Activated T-helper 2 cell treated with anti-CD3 and anti-CD28 coated beads, Interferon-gamma antibody, Interleukin-2, Interleukin-4, amounts not matched to agents 10 μg/mL and 5 μg/mL and 100 μg/mL, durations not matched to agents 14 hours and 24 hours and 36 hours (primary cell): ENCODE measurements at regions not wholly inside any gene's neighbourhood (a gene's known extent, or its start where the extent isn't known, plus 50 kb on each side); places are given as distances from the start of the nearest gene placed in this dataset.

Experiments
- DNase-seq: peaks from one replicate; pipeline ENCODE4 v3.0.0; 2021; ENCODE audit warnings: low spot score
- H3K27ac Mint-ChIP-seq: one replicate; pipeline ENCODE4 v1.8.0; 2021; ENCODE audit warnings: mixed read lengths
- H3K27me3 Mint-ChIP-seq: one replicate; pipeline ENCODE4 v1.8.0; 2021; ENCODE audit warnings: low read depth, mixed read lengths
- H3K36me3 Mint-ChIP-seq: one replicate; pipeline ENCODE4 v1.8.0; 2021; ENCODE audit warnings: low read depth, mixed read lengths
- H3K4me1 Mint-ChIP-seq: one replicate; pipeline ENCODE4 v1.8.0; 2021; ENCODE audit warnings: low read depth, mixed read lengths
- H3K4me3 Mint-ChIP-seq: one replicate; pipeline ENCODE4 v1.8.0; 2021; ENCODE audit warnings: low read depth, mild to moderate bottlenecking, moderate library complexity, mixed read lengths
- H3K9me3 Mint-ChIP-seq: one replicate; pipeline ENCODE4 v1.8.0; 2021; ENCODE audit warnings: mixed read lengths
- intact Hi-C: fragments of 100-400 bp; cut with micrococcal nuclease; formaldehyde crosslinking; loops from one replicate; pipeline ENCODE4 v1.15.1; 2023

- Mint-ChIP-seq H3K4me3 (no peak overlapping the region), H3K36me3 (no peaks in the 10 kb centered on the region)
- intact Hi-C loops, result no loop called here
These were observed 463.3 kb upstream of the DMAC1 start for GRCh38 chr9:8262625-8263622.

GRCh38 chr9:8261737-8262136 is 462.2 kb upstream of the DMAC1 start:
- Mint-ChIP-seq H3K36me3 (no peaks in the 10 kb centered on the region), H3K27ac (no peak overlapping the region), H3K27me3 (peaks cover 8% of the 10 kb centered on the region), H3K9me3 (no peaks in the 10 kb centered on the region), H3K4me3 (no peak overlapping the region), H3K4me1 (no peaks in the 10 kb centered on the region)
- no peak for DNase-seq
- intact Hi-C loops, result no loop called here

More at GRCh38 chr9:8262625-8263622, 463.3 kb upstream of the DMAC1 start:
- H3K27me3 Mint-ChIP-seq, result peaks cover 8% of the 10 kb centered on the region
- H3K27ac Mint-ChIP-seq, result no peak overlapping the region
- no peaks in the 10 kb centered on the region for H3K9me3 Mint-ChIP-seq
- DNase-seq, result no peak
- H3K4me1 Mint-ChIP-seq, result no peaks in the 10 kb centered on the region

GRCh38 chr9:8259028-8259427 is 459.4 kb upstream of the DMAC1 start:
- Mint-ChIP-seq H3K36me3 (no peaks in the 10 kb centered on the region), H3K9me3 (no peaks in the 10 kb centered on the region), H3K27ac (no peak overlapping the region), H3K27me3 (no peaks in the 10 kb centered on the region), H3K4me3 (no peak overlapping the region), H3K4me1 (no peaks in the 10 kb centered on the region)
- no peak for DNase-seq
- intact Hi-C loops, result no loop called here

DNA sequence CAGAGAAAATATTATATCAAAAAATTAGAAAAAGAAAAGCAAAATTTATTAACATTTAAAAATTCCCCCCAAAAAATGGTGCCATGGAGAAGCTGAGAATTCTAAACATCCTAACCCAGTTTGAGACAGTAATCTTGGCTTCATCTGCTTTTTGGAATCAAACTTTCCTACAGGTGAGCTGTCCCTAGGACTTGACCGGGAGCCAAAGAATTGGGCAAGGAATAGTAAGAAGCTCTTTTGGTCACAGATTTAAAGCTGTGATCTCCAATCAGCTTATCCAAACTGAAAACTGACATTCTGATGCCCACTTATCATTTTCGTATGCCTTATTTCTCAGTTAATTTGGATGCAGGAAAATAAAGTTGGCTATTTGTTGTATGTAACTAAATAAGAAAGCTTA is 457.3 kb upstream of the DMAC1 start:
- intact Hi-C loops, result no loop called here
- Mint-ChIP-seq H3K27ac (no peak overlapping the region), H3K4me3 (no peak overlapping the region), H3K4me1 (no peaks in the 10 kb centered on the region), H3K27me3 (no peaks in the 10 kb centered on the region), H3K36me3 (no peaks in the 10 kb centered on the region), H3K9me3 (no peaks in the 10 kb centered on the region)
- no peak for DNase-seq

DNA sequence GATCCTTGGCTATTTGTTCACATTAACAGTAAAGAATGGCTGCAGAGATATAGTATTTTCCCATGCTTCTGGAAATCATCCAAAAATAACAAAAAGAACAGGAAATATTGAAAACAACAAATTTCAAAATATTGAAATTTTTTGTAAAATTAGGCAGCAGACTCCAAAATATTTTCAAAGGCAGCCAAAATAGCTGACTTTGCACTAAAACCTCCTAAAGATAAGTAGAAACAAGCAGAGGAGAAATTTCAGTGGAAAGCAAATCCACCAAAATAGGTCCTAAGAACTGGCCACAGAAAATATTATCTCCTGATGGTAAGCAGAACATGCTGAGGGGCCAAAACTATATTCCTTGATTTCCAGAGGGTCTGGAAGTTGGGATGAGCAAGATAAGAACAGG is 456.3 kb upstream of the DMAC1 start:
- no peaks in the 10 kb centered on the region for H3K4me1 Mint-ChIP-seq
- H3K27me3 Mint-ChIP-seq, result no peaks in the 10 kb centered on the region
- H3K9me3 Mint-ChIP-seq, result no peaks in the 10 kb centered on the region
- intact Hi-C loops, result no loop called here
- H3K27ac Mint-ChIP-seq, result no peak overlapping the region
- no peak overlapping the region for H3K4me3 Mint-ChIP-seq
- H3K36me3 Mint-ChIP-seq, result no peaks in the 10 kb centered on the region
- DNase-seq, result no peak

DNA sequence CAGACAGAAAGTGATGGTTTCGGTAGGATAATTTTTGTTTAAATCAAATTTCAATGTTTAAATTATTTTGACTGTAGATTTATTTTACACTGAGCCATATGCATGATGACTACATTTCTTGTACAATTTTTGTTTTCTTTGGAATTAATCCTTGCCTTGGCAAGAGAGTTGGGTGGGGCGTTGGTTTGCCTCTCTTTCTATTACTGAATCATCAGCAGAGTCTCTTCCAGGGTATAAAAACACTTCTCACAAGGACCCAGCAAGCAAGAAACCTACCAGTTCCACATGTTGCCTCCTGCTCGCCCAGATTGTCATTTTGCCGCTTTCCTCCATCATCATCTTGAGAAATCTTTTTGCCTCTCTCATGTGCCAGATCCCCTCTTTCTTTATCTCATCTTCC is 455.0 kb upstream of the DMAC1 start:
- Mint-ChIP-seq H3K4me1 (no peaks in the 10 kb centered on the region), H3K27ac (no peak overlapping the region), H3K4me3 (no peak overlapping the region), H3K27me3 (no peaks in the 10 kb centered on the region), H3K36me3 (no peaks in the 10 kb centered on the region), H3K9me3 (no peaks in the 10 kb centered on the region)
- DNase-seq, result no peak
- intact Hi-C loops, result no loop called here

DNA sequence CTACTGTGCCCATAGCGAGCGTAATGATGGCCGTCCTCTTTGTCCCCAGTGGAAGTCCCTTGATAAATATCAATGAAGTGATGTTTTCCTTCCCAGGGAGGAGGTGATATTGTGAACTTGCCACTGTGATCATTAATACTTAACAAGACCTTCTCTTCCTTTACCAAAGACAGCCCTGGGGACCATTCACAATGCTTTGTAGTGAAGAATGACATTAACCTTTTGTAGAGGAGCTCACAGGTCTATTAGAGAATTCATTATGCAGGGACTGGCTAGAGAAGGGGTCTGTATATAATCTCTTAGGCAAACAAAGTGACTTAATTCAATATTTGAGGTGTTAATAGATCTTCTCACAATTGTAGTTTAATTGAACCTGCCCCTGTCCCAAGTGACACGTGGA is 452.9 kb upstream of the DMAC1 start:
- no peak overlapping the region for H3K27ac Mint-ChIP-seq
- H3K4me3 Mint-ChIP-seq, result no peak overlapping the region
- no peaks in the 10 kb centered on the region for H3K36me3 Mint-ChIP-seq
- no peaks in the 10 kb centered on the region for H3K4me1 Mint-ChIP-seq
- no peaks in the 10 kb centered on the region for H3K27me3 Mint-ChIP-seq
- H3K9me3 Mint-ChIP-seq, result no peaks in the 10 kb centered on the region
- DNase-seq, result no peak
- intact Hi-C loops, result no loop called here

DNA sequence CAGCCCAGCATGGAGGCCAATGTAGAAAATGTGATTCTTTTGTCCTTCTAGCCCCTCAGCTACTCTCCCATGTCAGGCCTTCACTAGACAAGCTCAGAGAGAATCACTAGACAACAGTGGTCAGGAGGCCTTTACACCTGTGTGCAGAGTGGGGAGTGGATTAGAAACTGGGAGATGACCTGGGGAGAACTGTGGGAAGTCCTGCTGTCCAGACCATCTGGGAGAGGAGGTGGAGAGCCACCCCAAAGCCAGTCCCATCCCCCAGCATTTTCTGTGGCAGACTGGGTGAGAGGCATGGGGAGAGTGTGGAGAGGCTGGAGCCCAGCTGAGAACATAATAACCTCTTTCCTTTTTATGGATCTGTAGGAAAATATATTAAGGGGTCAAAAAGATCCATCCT is 452.0 kb upstream of the DMAC1 start:
- H3K9me3 Mint-ChIP-seq, result no peaks in the 10 kb centered on the region
- intact Hi-C loops, result no loop called here
- no peaks in the 10 kb centered on the region for H3K4me1 Mint-ChIP-seq
- no peaks in the 10 kb centered on the region for H3K27me3 Mint-ChIP-seq
- DNase-seq, result no peak
- H3K4me3 Mint-ChIP-seq, result no peak overlapping the region
- no peaks in the 10 kb centered on the region for H3K36me3 Mint-ChIP-seq
- no peak overlapping the region for H3K27ac Mint-ChIP-seq

GRCh38 chr9:8244505-8245092 is 445.0 kb upstream of the DMAC1 start:
- Mint-ChIP-seq H3K27me3 (no peaks in the 10 kb centered on the region), H3K4me1 (no peaks in the 10 kb centered on the region), H3K27ac (no peak overlapping the region), H3K4me3 (no peak overlapping the region), H3K9me3 (no peaks in the 10 kb centered on the region), H3K36me3 (no peaks in the 10 kb centered on the region)
- intact Hi-C loops, result no loop called here
- DNase-seq, result no peak

GRCh38 chr9:8241201-8241600 is 441.6 kb upstream of the DMAC1 start:
- Mint-ChIP-seq H3K4me3 (no peak overlapping the region), H3K36me3 (no peaks in the 10 kb centered on the region), H3K4me1 (no peaks in the 10 kb centered on the region), H3K27ac (no peak overlapping the region), H3K9me3 (no peaks in the 10 kb centered on the region), H3K27me3 (no peaks in the 10 kb centered on the region)
- intact Hi-C loops, result no loop called here
- DNase-seq, result no peak

- Mint-ChIP-seq H3K27ac (no peak overlapping the region), H3K27me3 (peaks cover 2% of the 10 kb centered on the region), H3K9me3 (no peaks in the 10 kb centered on the region), H3K4me3 (no peak overlapping the region), H3K36me3 (no peaks in the 10 kb centered on the region), H3K4me1 (no peaks in the 10 kb centered on the region)
- no peak for DNase-seq
- intact Hi-C loops, result no loop called here
These were observed 437.5 kb upstream of the DMAC1 start for GRCh38 chr9:8237096-8237495.

DNA sequence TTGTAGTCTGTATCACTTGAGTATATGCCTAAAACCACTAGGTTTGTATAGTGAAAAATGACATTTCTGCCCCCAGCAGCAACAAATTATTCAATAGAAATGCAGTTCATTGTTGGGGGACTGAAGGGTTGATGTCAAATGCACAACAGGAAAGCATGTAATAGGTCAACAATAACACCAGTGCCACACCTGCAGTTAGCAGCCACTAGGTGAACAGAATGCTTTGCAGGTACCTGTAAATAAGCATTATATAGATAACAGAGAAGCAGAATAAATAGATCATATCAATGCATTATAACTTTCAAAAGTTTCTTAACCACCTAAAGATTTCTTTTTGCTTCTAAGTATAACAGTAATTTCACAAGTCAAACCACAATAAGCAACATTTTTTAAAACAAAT is 435.9 kb upstream of the DMAC1 start:
- Mint-ChIP-seq H3K4me1 (no peaks in the 10 kb centered on the region), H3K4me3 (no peak overlapping the region), H3K27me3 (peaks cover 2% of the 10 kb centered on the region), H3K27ac (no peak overlapping the region), H3K36me3 (no peaks in the 10 kb centered on the region), H3K9me3 (no peaks in the 10 kb centered on the region)
- DNase-seq, result no peak
- intact Hi-C loops, result no loop called here

DNA sequence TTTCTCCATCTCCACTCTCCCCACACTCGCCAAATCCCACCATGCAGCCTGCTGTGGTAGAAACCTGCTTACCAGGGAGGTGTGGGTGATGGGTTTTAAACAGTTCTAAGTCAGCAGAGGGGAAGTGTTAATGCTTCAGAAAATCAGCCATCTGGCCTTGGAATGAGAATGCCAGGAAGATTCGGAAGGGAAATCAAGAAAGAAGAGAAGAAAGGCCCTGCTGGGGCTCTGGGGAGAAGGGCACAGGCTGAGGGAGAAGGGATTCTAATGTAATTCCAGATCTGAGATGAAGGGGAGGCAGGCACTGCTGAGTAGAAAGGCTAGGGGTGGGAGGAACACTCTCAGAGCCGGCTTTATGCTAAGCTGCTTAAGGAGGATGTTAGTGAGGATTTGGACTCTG is 434.7 kb upstream of the DMAC1 start:
- Mint-ChIP-seq H3K27me3 (peaks cover 2% of the 10 kb centered on the region), H3K4me1 (no peaks in the 10 kb centered on the region), H3K36me3 (no peaks in the 10 kb centered on the region), H3K27ac (no peak overlapping the region), H3K4me3 (no peak overlapping the region), H3K9me3 (no peaks in the 10 kb centered on the region)
- intact Hi-C loops, result no loop called here
- DNase-seq, result no peak
